ES-I3 (cell line): ENCODE measurements at regions not wholly inside any gene's neighbourhood (a gene's known extent, or its start where the extent isn't known, plus 50 kb on each side); places are given as distances from the start of the nearest gene placed in this dataset.
A peak's percentile ranks its signal among the peaks of the same experiment; 100 is the strongest.
"Not testable (repeated sequence)": the region's sequence is repeated elsewhere in the genome, so short reads cannot be mapped to it uniquely, and the experiment has no call there.

ENCODE experiments used
- H3K36me3 ChIP-seq: 2 replicates; pipeline ENCODE4 v1.6.1; 2013; ENCODE audit warnings: mild to moderate bottlenecking, low read length, control low read depth, moderate library complexity; ENCODE audit not compliant: insufficient read depth
- H3K4me1 ChIP-seq: 2 replicates; pipeline ENCODE4 v1.6.1; 2013; ENCODE audit warnings: mild to moderate bottlenecking, control low read depth, low read length; ENCODE audit not compliant: insufficient read depth
- H3K9ac ChIP-seq: 2 replicates; pipeline ENCODE4 v1.6.1; 2013; ENCODE audit warnings: low read depth, mild to moderate bottlenecking, low read length, moderate library complexity
- H3K9me3 ChIP-seq: 2 replicates; pipeline ENCODE4 v1.6.1; 2013; ENCODE audit warnings: mild to moderate bottlenecking, low read length, moderate library complexity; ENCODE audit not compliant: control insufficient read depth, insufficient read depth

DNA sequence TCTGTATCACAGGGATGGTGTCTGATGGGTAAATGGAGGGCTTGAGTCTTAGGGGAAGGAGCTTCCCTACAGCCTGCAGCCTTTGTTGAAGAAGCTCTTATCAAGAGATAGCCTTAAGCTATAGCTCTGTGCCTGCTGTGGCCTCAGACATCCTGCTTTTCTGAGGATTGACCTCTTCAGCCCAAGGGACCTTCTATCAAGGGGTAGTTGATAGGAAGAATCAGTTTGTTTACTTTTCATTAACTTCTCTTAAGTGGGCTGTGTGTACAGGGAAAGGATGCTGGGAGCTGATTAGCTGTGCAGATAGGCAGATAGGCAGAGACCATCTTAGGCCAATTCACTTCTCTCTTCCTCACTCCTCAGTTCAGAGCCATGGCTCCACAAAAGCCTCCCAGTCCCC, 151.8 kb upstream of the CADM1 start:
- Histone ChIP-seq H3K9me3 (no peaks in the 10 kb centered on the region), H3K4me1 (0 out of 2 replicates have a peak, but pooled peaks cover 3% of the 10 kb centered on the region), H3K9ac (no peak overlapping the region), H3K36me3 (no peaks in the 10 kb centered on the region)

GRCh38 chr11:115654792-115655191, 150.6 kb upstream of the CADM1 start:
- H3K36me3 ChIP-seq = no peaks in the 10 kb centered on the region
- no peak overlapping the region for H3K9ac ChIP-seq
- H3K9me3 ChIP-seq = no peaks in the 10 kb centered on the region

GRCh38 chr11:115653926-115654325, 149.7 kb upstream of the CADM1 start:
- no peaks in the 10 kb centered on the region for H3K9me3 ChIP-seq
- H3K36me3 ChIP-seq = no peaks in the 10 kb centered on the region
- no peak overlapping the region for H3K9ac ChIP-seq
- 0 out of 2 replicates have a peak, but pooled peaks cover 3% of the 10 kb centered on the region for H3K4me1 ChIP-seq

More at GRCh38 chr11:115654792-115655191, 150.6 kb upstream of the CADM1 start:
- H3K4me1 ChIP-seq = 0 out of 2 replicates have a peak, but pooled peaks cover 3% of the 10 kb centered on the region

- H3K36me3 ChIP-seq = no peaks in the 10 kb centered on the region
- H3K9ac ChIP-seq = no peak overlapping the region
- H3K4me1 ChIP-seq = no peaks in the 10 kb centered on the region
- H3K9me3 ChIP-seq = no peaks in the 10 kb centered on the region
These were observed 148.9 kb upstream of the CADM1 start for GRCh38 chr11:115653076-115653475.

DNA sequence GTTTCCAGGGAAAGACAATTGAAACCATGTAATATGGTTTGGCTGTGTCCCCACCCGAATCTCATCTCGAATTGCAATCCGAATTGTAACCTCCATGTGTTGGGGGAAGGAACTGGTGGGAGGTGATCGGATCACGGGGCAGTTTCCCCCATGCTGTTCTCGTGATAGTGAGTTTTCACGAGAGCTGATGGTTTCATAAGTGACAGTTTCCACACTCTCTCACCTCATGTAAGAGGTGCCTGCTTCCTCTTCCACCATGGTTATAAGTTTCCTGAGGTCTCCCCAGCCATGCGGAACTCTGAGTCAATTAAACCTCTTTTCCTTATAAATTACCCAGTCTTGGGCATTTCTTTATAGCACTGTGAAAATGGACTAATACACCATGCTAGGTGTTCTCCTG, 148.3 kb upstream of the CADM1 start:
- Histone ChIP-seq H3K9me3 (no peaks in the 10 kb centered on the region), H3K4me1 (no peaks in the 10 kb centered on the region), H3K9ac (no peak overlapping the region), H3K36me3 (no peaks in the 10 kb centered on the region)

DNA sequence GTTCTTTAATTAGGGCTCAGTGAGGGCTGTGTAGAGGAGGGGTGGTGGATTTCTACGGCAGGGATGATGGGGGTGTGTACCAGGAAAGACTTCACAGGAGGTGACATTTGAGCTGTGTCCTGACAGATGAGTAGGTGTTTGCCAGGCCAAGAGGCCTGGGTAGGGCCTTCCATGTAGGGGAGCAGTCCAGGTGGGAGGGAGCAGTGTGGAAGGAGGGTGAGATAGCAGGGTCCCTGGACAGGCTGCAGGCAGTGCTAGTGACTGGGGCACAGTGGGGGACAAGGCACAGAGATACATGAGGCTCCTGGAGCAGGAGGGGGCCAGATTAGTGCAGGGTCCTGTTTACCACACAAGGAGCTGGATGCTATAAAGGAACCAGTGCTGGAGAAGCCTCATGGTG, 147.9 kb upstream of the CADM1 start:
- no peaks in the 10 kb centered on the region for H3K9me3 ChIP-seq
- no peak overlapping the region for H3K9ac ChIP-seq
- H3K4me1 ChIP-seq = no peaks in the 10 kb centered on the region
- H3K36me3 ChIP-seq = no peaks in the 10 kb centered on the region

- Histone ChIP-seq H3K36me3 (no peaks in the 10 kb centered on the region), H3K9ac (no peak overlapping the region), H3K4me1 (no peaks in the 10 kb centered on the region), H3K9me3 (no peaks in the 10 kb centered on the region)
These were observed 145.2 kb upstream of the CADM1 start for GRCh38 chr11:115649461-115649860.

DNA sequence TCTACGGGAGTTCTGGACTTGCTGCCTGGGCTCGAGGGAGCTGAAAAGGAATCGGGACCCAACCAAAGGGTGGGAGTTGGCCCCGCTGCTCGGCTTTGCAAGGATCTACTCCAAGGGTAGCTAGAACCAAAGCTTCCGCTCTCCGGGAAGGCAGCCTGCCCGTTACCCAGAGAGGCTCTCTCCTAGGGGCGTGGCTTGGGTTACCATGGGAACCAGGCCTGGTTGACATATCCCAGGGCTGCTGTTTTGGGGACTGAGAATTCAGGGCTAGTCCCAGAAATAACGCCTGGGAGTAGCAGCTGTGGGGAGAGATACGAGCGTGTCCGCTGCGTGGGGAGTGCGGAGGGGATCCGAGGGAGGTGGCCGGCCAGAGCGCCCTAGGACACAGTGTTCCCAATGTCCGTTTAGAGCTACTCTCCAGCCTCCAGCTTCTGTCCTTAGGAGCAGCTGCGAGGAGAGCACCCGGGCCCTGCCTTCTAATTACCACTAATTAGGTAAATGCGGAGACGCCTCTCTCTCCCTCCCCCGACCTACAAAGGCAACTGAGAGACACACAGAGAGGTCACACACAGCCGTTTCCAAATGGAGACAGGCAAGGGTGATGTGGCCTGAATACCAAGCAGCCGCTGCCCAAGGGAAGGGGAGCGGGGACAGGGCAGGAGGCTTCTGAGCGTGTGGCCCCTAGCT, 141.6 kb upstream of the CADM1 start:
- Histone ChIP-seq H3K4me1 (no peaks in the 10 kb centered on the region), H3K36me3 (no peaks in the 10 kb centered on the region), H3K9me3 (no peaks in the 10 kb centered on the region), H3K9ac (peak overlapping the region; percentile 35; the same call in 1 of the 2 replicates)

- Histone ChIP-seq H3K9me3 (no peaks in the 10 kb centered on the region), H3K36me3 (no peaks in the 10 kb centered on the region)
These were observed 140.6 kb upstream of the CADM1 start for GRCh38 chr11:115644856-115645255.

DNA sequence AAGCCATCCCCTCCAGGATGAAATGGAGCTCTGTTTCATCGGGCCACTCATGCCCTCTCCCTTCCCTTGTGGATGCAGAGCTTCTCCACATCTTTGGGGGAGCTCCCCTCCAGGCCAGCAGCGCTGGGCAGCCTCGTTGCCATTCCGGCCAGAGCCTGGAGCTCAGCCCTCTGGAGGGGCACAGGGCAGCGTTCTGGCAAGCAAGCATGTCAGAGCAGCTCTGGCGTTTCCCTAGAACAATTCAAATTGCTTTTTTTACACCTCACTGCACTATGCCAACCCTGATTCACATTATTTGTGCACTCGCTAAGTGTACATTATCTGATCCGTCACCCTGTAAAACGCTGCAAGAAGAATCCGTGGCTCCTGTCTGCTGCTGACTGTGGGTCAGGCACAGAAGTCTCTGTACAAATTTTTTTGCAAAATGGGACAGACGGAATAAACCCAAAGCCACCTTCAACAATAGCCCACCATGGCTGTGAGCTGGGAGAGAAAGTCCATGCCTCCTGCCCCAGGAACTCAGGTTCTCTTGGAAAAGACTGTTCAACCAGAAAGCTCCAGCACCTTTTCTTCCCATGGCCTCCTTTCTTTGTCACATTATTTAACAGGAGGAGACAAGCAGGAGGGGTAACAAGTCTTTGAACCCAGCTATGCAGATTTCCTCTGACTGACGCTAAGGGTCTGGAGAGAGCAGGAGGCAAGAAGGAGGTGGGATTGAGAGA, 139.5 kb upstream of the CADM1 start:
- Histone ChIP-seq H3K9me3 (no peaks in the 10 kb centered on the region), H3K4me1 (no peaks in the 10 kb centered on the region), H3K36me3 (no peaks in the 10 kb centered on the region), H3K9ac (no peak overlapping the region)

More at GRCh38 chr11:115644856-115645255, 140.6 kb upstream of the CADM1 start:
- H3K4me1 ChIP-seq = no peaks in the 10 kb centered on the region
- H3K9ac ChIP-seq = no peak overlapping the region

DNA sequence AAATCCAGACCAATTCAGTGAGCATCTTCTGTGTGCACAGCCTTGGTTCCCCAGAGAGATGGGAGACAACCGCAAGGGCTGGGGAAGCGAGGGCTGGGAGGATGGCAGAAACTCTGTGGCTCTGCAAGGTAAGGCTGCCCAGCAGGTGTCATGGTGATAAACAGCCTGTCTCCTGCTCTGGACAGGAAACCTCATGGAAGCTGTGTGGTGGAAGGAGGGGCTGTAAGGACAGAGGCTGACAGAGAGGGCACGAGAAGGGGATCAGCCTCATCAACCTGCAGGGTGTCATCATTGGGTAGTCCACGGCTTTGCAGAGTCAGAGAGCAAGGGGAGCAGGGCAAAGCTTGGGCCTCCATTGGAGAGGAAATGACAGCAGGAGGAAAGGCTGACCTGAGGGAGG, 138.4 kb upstream of the CADM1 start:
- Histone ChIP-seq H3K9ac (no peak overlapping the region), H3K36me3 (no peaks in the 10 kb centered on the region), H3K9me3 (no peaks in the 10 kb centered on the region), H3K4me1 (peaks cover 2% of the 10 kb centered on the region; the same call in 1 of the 2 replicates)

DNA sequence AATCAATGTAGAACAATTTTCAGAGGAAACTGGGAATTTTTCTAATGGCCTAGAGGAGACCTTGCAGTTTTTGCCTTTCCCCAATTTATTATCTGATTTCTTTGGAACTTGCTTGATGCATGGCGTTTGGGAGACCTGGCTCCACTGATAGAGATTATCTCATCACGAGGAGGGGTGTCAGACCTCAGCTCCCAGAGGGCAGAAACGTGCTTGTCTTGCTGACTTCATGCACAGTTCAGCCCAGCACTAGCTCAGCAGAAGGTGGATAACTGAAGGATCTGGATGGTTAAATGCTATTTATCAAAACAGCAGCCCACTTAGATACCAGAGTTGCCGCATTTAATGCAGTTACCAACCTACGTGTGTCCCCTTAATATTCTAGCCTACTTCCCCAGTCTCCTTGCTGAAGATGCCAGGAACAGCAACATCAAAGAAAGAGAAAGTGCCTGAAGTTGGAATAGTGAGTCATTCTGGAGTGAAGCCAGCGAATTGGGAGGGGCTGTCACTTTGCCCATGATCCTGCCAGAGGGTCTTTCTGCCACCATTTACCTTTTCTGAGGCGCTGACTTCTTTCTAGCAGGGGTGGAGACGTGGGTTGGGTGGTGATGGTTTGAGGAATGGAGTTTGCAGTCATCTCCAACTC, 133.5 kb upstream of the CADM1 start:
- Histone ChIP-seq H3K9me3 (no peaks in the 10 kb centered on the region), H3K9ac (no peak overlapping the region), H3K4me1 (peaks cover 5% of the 10 kb centered on the region; the same call in 1 of the 2 replicates), H3K36me3 (no peaks in the 10 kb centered on the region)

- no peaks in the 10 kb centered on the region for H3K9me3 ChIP-seq
- peaks cover 5% of the 10 kb centered on the region; the same call in 1 of the 2 replicates for H3K4me1 ChIP-seq
- H3K36me3 ChIP-seq = no peaks in the 10 kb centered on the region
- H3K9ac ChIP-seq = no peak overlapping the region
These were observed 132.7 kb upstream of the CADM1 start for GRCh38 chr11:115636753-115637527.

GRCh38 chr11:115633977-115634376, 129.8 kb upstream of the CADM1 start:
- H3K9ac ChIP-seq, H3K4me1 ChIP-seq, H3K9me3 ChIP-seq, H3K36me3 ChIP-seq: not testable (repeated sequence)
